HCT116 (cell line): ENCODE measurements at regions not wholly inside any gene's neighbourhood (a gene's known extent, or its start where the extent isn't known, plus 50 kb on each side); places are given as distances from the start of the nearest gene placed in this dataset.

ENCODE experiments used
- EZH2 ChIP-seq: fragments of 200-600 bp; sonication (generic); IDR thresholded peaks from 2 replicates; pipeline ENCODE4 v1.6.1; 2017; ENCODE audit warnings: antibody characterized with exemption, mixed run types
- FOSL1 ChIP-seq: IDR thresholded peaks from 2 replicates; pipeline ENCODE4 v1.6.1; 2012; ENCODE audit warnings: low read depth
- POLR2A ChIP-seq: IDR thresholded peaks from 2 replicates; pipeline ENCODE4 v1.7.0; 2011; ENCODE audit warnings: borderline replicate concordance; ENCODE audit not compliant: insufficient read depth, insufficient read length; ENCODE audit errors: extremely low read depth
- RAD21 ChIP-seq: IDR thresholded peaks from 2 replicates; pipeline ENCODE4 v1.6.1; 2012; ENCODE audit warnings: low read depth, mild to moderate bottlenecking
- SRF ChIP-seq: IDR thresholded peaks from 2 replicates; pipeline ENCODE4 v1.6.1; 2012; ENCODE audit warnings: low read depth
- TCF7L2 ChIP-seq: IDR thresholded peaks from 2 replicates; pipeline ENCODE4 v1.7.0; 2011; ENCODE audit warnings: borderline replicate concordance, inconsistent platforms; ENCODE audit not compliant: insufficient read depth, insufficient read length; ENCODE audit errors: extremely low read depth
- TF ChIP-seq, protein P1 (sequence below), 3 experiments: fragments of 200-600 bp in 1 of 3; sonication (generic) in 1 of 3; IDR thresholded peaks in 2 of 3; conservative IDR thresholded peaks in 1 of 3; 2 replicates each; pipeline ENCODE4 v1.5.1; 2012 to 2017; ENCODE audit warnings: low read depth in 2 of 3, low read length in 2 of 3, antibody characterized with exemption in 1 of 3, borderline replicate concordance in 1 of 3, control low read depth in 1 of 3, mild to moderate bottlenecking in 1 of 3, mixed read lengths in 1 of 3, mixed run types in 1 of 3, moderate library complexity in 1 of 3; ENCODE audit not compliant: insufficient read depth in 1 of 3
- TF ChIP-seq, protein P2 (sequence below): IDR thresholded peaks from 2 replicates; pipeline ENCODE4 v1.6.1; 2012

DNA sequence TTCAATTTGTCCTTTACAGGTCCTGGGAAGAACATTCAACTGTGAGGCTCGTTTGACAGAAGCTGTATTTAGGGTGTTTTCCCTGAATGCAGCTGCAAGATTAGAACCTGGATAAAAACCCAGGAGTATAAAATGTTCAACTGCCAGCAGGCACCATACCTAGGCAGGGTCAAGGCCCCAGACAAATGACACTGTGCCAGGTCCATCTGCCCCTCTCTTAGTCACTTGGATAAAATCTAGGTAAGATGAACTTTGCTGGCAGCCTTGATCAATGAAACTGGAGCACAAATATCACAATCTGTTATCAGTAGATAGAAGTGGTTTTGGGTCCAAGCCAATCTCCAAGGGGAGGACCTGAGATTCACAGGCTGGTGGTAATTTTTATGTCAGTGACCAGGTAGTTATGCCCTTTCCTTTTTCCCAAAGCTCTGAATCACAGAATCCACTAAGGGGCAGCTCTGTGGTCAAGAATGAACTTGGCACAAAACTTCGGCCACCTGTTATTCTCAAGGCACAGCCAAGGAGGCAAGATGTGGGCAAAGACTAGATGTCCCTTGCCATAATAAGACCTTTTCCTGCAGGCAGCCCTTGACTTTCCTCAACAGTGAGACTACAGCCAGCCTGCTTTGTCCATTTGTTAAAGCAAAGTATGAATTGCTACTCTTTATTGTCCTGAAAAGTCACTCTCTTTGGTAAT is 501.0 kb downstream of the PPARGC1A start:
- TF ChIP-seq, protein P1, sequence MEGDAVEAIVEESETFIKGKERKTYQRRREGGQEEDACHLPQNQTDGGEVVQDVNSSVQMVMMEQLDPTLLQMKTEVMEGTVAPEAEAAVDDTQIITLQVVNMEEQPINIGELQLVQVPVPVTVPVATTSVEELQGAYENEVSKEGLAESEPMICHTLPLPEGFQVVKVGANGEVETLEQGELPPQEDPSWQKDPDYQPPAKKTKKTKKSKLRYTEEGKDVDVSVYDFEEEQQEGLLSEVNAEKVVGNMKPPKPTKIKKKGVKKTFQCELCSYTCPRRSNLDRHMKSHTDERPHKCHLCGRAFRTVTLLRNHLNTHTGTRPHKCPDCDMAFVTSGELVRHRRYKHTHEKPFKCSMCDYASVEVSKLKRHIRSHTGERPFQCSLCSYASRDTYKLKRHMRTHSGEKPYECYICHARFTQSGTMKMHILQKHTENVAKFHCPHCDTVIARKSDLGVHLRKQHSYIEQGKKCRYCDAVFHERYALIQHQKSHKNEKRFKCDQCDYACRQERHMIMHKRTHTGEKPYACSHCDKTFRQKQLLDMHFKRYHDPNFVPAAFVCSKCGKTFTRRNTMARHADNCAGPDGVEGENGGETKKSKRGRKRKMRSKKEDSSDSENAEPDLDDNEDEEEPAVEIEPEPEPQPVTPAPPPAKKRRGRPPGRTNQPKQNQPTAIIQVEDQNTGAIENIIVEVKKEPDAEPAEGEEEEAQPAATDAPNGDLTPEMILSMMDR (IDR thresholded peaks at IDR 0.05 in 2 of 3, conservative IDR thresholded peaks at IDR 0.05 in 1 of 3; ENCODE audit: borderline replicate concordance in 1 of 3, insufficient read depth in 1 of 3, low read depth in 2 of 3, low read length in 2 of 3), result no peak
- TF ChIP-seq, protein P2, sequence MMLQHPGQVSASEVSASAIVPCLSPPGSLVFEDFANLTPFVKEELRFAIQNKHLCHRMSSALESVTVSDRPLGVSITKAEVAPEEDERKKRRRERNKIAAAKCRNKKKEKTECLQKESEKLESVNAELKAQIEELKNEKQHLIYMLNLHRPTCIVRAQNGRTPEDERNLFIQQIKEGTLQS, result no peak
- TF ChIP-seq POLR2A, result no peak
- TF ChIP-seq EZH2, result no peak
- no peak for TF ChIP-seq FOSL1
- TF ChIP-seq SRF, result no peak
- TF ChIP-seq RAD21, result no peak
- no peak for TF ChIP-seq TCF7L2
